ENCODE measurements at regions not wholly inside any gene's neighbourhood (a gene's known extent, or its start where the extent isn't known, plus 50 kb on each side); places are given as distances from the start of the nearest gene placed in this dataset.

GRCh38 chr14:82398256-82398655 lies 864.6 kb upstream of the SEL1L start:
- TF ChIP-seq CTCF (IDR thresholded peaks at IDR 0.05) (no peak), POLR2A (IDR thresholded peaks at IDR 0.05) (no peak), POLR2AphosphoS5 (IDR thresholded peaks at IDR 0.05) (no peak), EP300 (IDR thresholded peaks at IDR 0.05) (no peak)
